Liver (tissue), 8 donors: ENCODE measurements at regions not wholly inside any gene's neighbourhood (a gene's known extent, or its start where the extent isn't known, plus 50 kb on each side); places are given as distances from the start of the nearest gene placed in this dataset.

ENCODE experiments used
- DNase-seq: peaks from one replicate; pipeline ENCODE4 v3.0.0-alpha.2; 2017; ENCODE audit warnings: low spot score
- H3K27ac ChIP-seq, 2 donors: one replicate each; pipeline ENCODE4 v1.7.0; 2013; ENCODE audit warnings: inconsistent platforms in 2 of 2, low read length in 2 of 2, control low read depth in 1 of 2, low read depth in 1 of 2, mild to moderate bottlenecking in 1 of 2
- H3K27me3 ChIP-seq, 4 donors: one replicate each; pipeline versions ENCODE4 v1.6.1 to v1.7.0; 2013; ENCODE audit warnings: low read length in 3 of 4, inconsistent platforms in 1 of 4, mild to moderate bottlenecking in 1 of 4, moderate library complexity in 1 of 4; ENCODE audit not compliant: control insufficient read depth in 4 of 4, insufficient read depth in 4 of 4
- H3K36me3 ChIP-seq, 4 donors: one replicate each; pipeline versions ENCODE4 v1.6.1 to v1.7.0; 2013; ENCODE audit warnings: low read length in 3 of 4, mild to moderate bottlenecking in 3 of 4, low read depth in 1 of 4, moderate library complexity in 1 of 4; ENCODE audit not compliant: control insufficient read depth in 4 of 4, insufficient read depth in 3 of 4
- H3K4me1 ChIP-seq, 4 donors: one replicate each; pipeline versions ENCODE4 v1.6.1 to v1.7.0; 2013; ENCODE audit warnings: low read length in 3 of 4, mild to moderate bottlenecking in 3 of 4, moderate library complexity in 1 of 4; ENCODE audit not compliant: control insufficient read depth in 4 of 4, insufficient read depth in 4 of 4
- H3K4me3 ChIP-seq, 3 donors: one replicate each; pipeline versions ENCODE4 v1.6.1 to v1.7.0; 2013; ENCODE audit warnings: low read length in 3 of 3, control low read depth in 1 of 3, low read depth in 1 of 3, mild to moderate bottlenecking in 1 of 3
- H3K9ac ChIP-seq, 2 donors: one replicate each; pipeline ENCODE4 v1.7.0; 2013; ENCODE audit warnings: low read length in 2 of 2, mild to moderate bottlenecking in 2 of 2, moderate library complexity in 2 of 2, control low read depth in 1 of 2, low read depth in 1 of 2
- H3K9me3 ChIP-seq, 4 donors: one replicate each; pipeline versions ENCODE4 v1.6.1 to v1.7.0; 2013; ENCODE audit warnings: low read length in 3 of 4; ENCODE audit not compliant: control insufficient read depth in 4 of 4
- CTCF ChIP-seq: fragments of 150-350 bp; IDR thresholded peaks from 2 replicates; pipeline ENCODE4 v1.5.1; 2017; ENCODE audit warnings: improper control_type of control experiment, low read depth, low read length; ENCODE audit not compliant: missing input control
- EGR1 ChIP-seq, 2 donors: IDR thresholded peaks; 2 replicates each; pipeline ENCODE4 v1.6.1; 2016 to 2018; ENCODE audit warnings: antibody characterized with exemption in 2 of 2, low read depth in 2 of 2
- FOXA1 ChIP-seq: IDR thresholded peaks from 2 replicates; pipeline ENCODE4 v1.6.1; 2016; ENCODE audit warnings: antibody characterized with exemption
- FOXA2 ChIP-seq: IDR thresholded peaks from 2 replicates; pipeline ENCODE4 v1.6.1; 2016; ENCODE audit warnings: antibody characterized with exemption
- GABPA ChIP-seq, 2 donors: IDR thresholded peaks in 1 of 2; conservative IDR thresholded peaks in 1 of 2; 2 replicates each; pipeline ENCODE4 v1.6.1; 2016; ENCODE audit warnings: antibody characterized with exemption in 2 of 2, mild to moderate bottlenecking in 1 of 2, moderate library complexity in 1 of 2
- HNF4A ChIP-seq, 2 donors: conservative IDR thresholded peaks; 2 replicates each; pipeline ENCODE4 v1.6.1; 2016; ENCODE audit warnings: antibody characterized with exemption in 2 of 2, mild to moderate bottlenecking in 2 of 2
- HNF4G ChIP-seq: IDR thresholded peaks from 2 replicates; pipeline ENCODE4 v1.6.1; 2016; ENCODE audit warnings: antibody characterized with exemption
- JUND ChIP-seq, 2 donors: IDR thresholded peaks; 2 replicates each; pipeline ENCODE4 v1.6.1; 2016; ENCODE audit warnings: antibody characterized with exemption in 2 of 2
- MAX ChIP-seq: IDR thresholded peaks from 2 replicates; pipeline ENCODE4 v1.6.1; 2016; ENCODE audit warnings: antibody characterized with exemption
- NR2F2 ChIP-seq: IDR thresholded peaks from 2 replicates; pipeline ENCODE4 v1.6.1; 2016; ENCODE audit warnings: antibody characterized with exemption
- RAD21 ChIP-seq, 2 donors: IDR thresholded peaks; 2 replicates each; pipeline ENCODE4 v1.6.1; 2016; ENCODE audit warnings: antibody characterized with exemption in 2 of 2, mild to moderate bottlenecking in 2 of 2
- REST ChIP-seq: IDR thresholded peaks from 2 replicates; pipeline ENCODE4 v1.6.1; 2016; ENCODE audit warnings: antibody characterized with exemption, mild to moderate bottlenecking
- RXRA ChIP-seq, 2 donors: IDR thresholded peaks; 2 replicates each; pipeline ENCODE4 v1.6.1; 2017 to 2018; ENCODE audit warnings: antibody characterized with exemption in 2 of 2, mild to moderate bottlenecking in 1 of 2
- SP1 ChIP-seq: IDR thresholded peaks from 2 replicates; pipeline ENCODE4 v1.6.1; 2018; ENCODE audit warnings: antibody characterized with exemption, mild to moderate bottlenecking
- TAF1 ChIP-seq: conservative IDR thresholded peaks from 2 replicates; pipeline ENCODE4 v1.6.1; 2016; ENCODE audit warnings: antibody characterized with exemption, mild to moderate bottlenecking
- YY1 ChIP-seq: IDR thresholded peaks from 2 replicates; pipeline ENCODE4 v1.6.1; 2016; ENCODE audit warnings: antibody characterized with exemption, mild to moderate bottlenecking
- WGBS: extraction: QIAGEN DNeasy Blood & Tissue Kit; methylation state at CpG from one replicate; pipeline ENCODE4 v1.1.7; 2013; 5-methylcytosine and 5-hydroxymethylcytosine counted together
- TF ChIP-seq, protein P1 (sequence below): IDR thresholded peaks from 2 replicates; pipeline ENCODE4 v1.6.1; 2016; ENCODE audit warnings: antibody characterized with exemption
- TF ChIP-seq, protein P2 (sequence below): IDR thresholded peaks from 2 replicates; pipeline ENCODE4 v1.6.1; 2016; ENCODE audit warnings: antibody characterized with exemption
- donor health status: healthy.
- donor health status: healthy.
- donor health status: healthy.
- donor health status: healthy.
- donor health status: healthy.

DNA sequence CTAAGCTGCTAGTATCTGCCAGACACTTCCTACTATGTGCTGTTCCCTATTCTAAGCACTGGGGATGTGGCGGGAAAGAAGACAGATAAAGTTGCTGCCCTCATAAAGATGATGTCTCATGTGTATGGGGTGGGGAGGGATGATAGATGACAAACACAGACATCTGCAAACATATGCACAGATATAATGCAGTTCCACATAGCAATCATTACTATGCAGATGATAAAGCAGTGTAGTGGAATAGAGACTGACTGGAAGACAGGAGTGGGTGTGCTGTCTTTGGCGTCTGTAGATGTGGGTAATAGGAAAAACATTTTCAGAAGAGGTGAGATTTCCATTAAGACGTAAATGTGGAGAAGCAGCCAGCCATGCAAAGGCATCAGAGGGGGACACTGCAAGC lies 243.6 kb downstream of the DPY19L2 start:
- H3K27ac ChIP-seq: no peak overlapping the region
- H3K4me3 ChIP-seq: no peak overlapping the region
- H3K9me3 ChIP-seq: peaks cover 0 to 3% (median 1%) of the 10 kb centered on the region in 4 donors
- H3K36me3 ChIP-seq: no peaks in the 10 kb centered on the region
- TF ChIP-seq TAF1 (no peak), CTCF (no peak), HNF4A (conservative IDR thresholded peaks at IDR 0.05) (no peak), EGR1 (IDR thresholded peaks at IDR 0.05; ENCODE audit: low read depth in 2 of 2) (no peak), FOXA1 (no peak), NR2F2 (no peak), JUND (IDR thresholded peaks at IDR 0.05) (no peak), HNF4G (no peak), YY1 (no peak), RXRA (IDR thresholded peaks at IDR 0.05) (no peak), MAX (no peak), GABPA (IDR thresholded peaks at IDR 0.05 in 1 of 2, conservative IDR thresholded peaks at IDR 0.05 in 1 of 2) (no peak), REST (no peak), FOXA2 (no peak), RAD21 (IDR thresholded peaks at IDR 0.05) (no peak), SP1 (no peak)
- TF ChIP-seq, protein P1, sequence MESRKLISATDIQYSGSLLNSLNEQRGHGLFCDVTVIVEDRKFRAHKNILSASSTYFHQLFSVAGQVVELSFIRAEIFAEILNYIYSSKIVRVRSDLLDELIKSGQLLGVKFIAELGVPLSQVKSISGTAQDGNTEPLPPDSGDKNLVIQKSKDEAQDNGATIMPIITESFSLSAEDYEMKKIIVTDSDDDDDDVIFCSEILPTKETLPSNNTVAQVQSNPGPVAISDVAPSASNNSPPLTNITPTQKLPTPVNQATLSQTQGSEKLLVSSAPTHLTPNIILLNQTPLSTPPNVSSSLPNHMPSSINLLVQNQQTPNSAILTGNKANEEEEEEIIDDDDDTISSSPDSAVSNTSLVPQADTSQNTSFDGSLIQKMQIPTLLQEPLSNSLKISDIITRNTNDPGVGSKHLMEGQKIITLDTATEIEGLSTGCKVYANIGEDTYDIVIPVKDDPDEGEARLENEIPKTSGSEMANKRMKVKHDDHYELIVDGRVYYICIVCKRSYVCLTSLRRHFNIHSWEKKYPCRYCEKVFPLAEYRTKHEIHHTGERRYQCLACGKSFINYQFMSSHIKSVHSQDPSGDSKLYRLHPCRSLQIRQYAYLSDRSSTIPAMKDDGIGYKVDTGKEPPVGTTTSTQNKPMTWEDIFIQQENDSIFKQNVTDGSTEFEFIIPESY: no peak
- TF ChIP-seq, protein P2, sequence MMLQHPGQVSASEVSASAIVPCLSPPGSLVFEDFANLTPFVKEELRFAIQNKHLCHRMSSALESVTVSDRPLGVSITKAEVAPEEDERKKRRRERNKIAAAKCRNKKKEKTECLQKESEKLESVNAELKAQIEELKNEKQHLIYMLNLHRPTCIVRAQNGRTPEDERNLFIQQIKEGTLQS: no peak
- no peak overlapping the region for H3K9ac ChIP-seq
- no peaks in the 10 kb centered on the region for H3K27me3 ChIP-seq
- peaks cover 5 to 17% (median 9%) of the 10 kb centered on the region in 4 donors for H3K4me1 ChIP-seq
- no peak for DNase-seq
- WGBS: 78% methylated on average over 3 of the region's 3 CpGs

- Histone ChIP-seq H3K27ac (no peak overlapping the region), H3K4me3 (no peak overlapping the region), H3K36me3 (no peaks in the 10 kb centered on the region), H3K27me3 (no peaks in the 10 kb centered on the region), H3K4me1 (peaks cover 5 to 17% (median 9%) of the 10 kb centered on the region in 4 donors), H3K9ac (no peak overlapping the region), H3K9me3 (peaks cover 0 to 3% (median 1%) of the 10 kb centered on the region in 4 donors)
- DNase-seq: no peak
- WGBS: 88% methylated on average over 4 of the region's 4 CpGs
- no peak for TF ChIP-seq JUND (IDR thresholded peaks at IDR 0.05)
- no peak for TF ChIP-seq TAF1
- TF ChIP-seq, protein P1: no peak
- no peak for TF ChIP-seq EGR1 (IDR thresholded peaks at IDR 0.05; ENCODE audit: low read depth in 2 of 2)
- TF ChIP-seq HNF4A (conservative IDR thresholded peaks at IDR 0.05): no peak
- no peak for TF ChIP-seq FOXA2
- TF ChIP-seq FOXA1: no peak
- no peak for TF ChIP-seq CTCF
- TF ChIP-seq MAX: no peak
- no peak for TF ChIP-seq SP1
- TF ChIP-seq RXRA (IDR thresholded peaks at IDR 0.05): no peak
- TF ChIP-seq RAD21 (IDR thresholded peaks at IDR 0.05): no peak
Measured at GRCh38 chr12:63423839-63424238, 244.5 kb downstream of the DPY19L2 start.
